Astrocyte of the spinal cord (primary cell): ENCODE measurements at regions not wholly inside any gene's neighbourhood (a gene's known extent, or its start where the extent isn't known, plus 50 kb on each side); places are given as distances from the start of the nearest gene placed in this dataset.

Experiments used
- DNase-seq: peaks from one replicate; pipeline ENCODE4 v3.0.0; 2011; ENCODE audit warnings: low read depth, low spot score
- H3K4me3 ChIP-seq: 2 replicates; pipeline ENCODE4 v1.5.1; 2011; ENCODE audit warnings: low read depth, mild to moderate bottlenecking, low read length, moderate library complexity
- CTCF ChIP-seq: IDR thresholded peaks from 2 replicates; pipeline ENCODE4 v1.5.1; 2012; ENCODE audit warnings: low read depth, mild to moderate bottlenecking, low read length, inconsistent platforms
- in situ Hi-C: cut with HindIII; loops from 2 replicates; pipeline ENCODE4 v1.10.0; 2017; ENCODE audit warnings: low sequenced_read_pairs

- no peak overlapping the region for H3K4me3 ChIP-seq
Observed at GRCh38 chr4:159443975-159444374, 341.1 kb downstream of the RAPGEF2 start.

GRCh38 chr4:159444678-159445077 lies 341.8 kb downstream of the RAPGEF2 start:
- in situ Hi-C loops = no loop called here
- TF ChIP-seq CTCF = peak; percentile 21
- DNase-seq = no peak
- H3K4me3 ChIP-seq = no peak overlapping the region

More at GRCh38 chr4:159443975-159444374, 341.1 kb downstream of the RAPGEF2 start:
- no peak for DNase-seq
- in situ Hi-C loops = no loop called here
- no peak for TF ChIP-seq CTCF

DNA sequence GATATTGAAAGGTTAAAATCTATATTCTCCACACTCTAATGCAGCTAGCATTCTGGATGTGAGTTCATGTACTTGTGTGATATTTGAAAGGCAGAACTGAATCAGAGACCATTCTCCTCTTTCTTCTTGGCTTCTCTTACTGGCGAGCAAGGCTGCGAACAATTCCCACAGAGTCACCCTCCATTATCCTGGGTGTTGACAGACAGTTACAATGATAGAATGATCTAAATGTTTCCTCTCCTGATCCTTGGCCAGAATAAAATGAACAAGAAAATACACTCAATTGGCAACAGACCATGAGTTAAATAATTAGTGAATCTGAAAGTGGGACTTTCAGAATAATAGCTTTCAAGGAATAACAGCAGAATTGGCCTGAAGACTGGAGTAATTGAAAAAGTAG lies 342.8 kb downstream of the RAPGEF2 start:
- DNase-seq = no peak
- no peak overlapping the region for H3K4me3 ChIP-seq
- no peak for TF ChIP-seq CTCF
- in situ Hi-C loops = no loop called here

- no peak overlapping the region for H3K4me3 ChIP-seq
- peak; percentile 93 for TF ChIP-seq CTCF
- peak; percentile 80 for DNase-seq
- in situ Hi-C loops = no loop called here
Observed at GRCh38 chr4:159446266-159446976, 343.5 kb downstream of the RAPGEF2 start.

DNA sequence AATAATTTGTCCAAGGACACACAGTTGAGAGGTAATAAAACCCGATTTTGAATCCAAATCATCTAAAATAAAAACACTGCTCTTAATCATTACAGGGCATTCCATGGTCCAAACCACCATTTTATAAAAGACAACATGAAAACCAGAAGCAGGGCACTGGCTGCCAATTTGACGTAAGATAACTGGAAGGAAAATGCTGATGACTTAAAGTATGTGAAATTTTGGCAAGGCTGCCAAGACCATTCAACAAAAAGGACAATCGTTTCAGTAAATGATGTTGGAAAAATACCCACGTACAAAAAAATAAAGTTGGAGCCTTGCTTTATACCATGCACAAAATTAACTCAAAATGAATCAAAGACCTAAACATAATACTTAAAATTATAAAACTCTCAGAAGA lies 344.4 kb downstream of the RAPGEF2 start:
- no peak for DNase-seq
- TF ChIP-seq CTCF = no peak
- in situ Hi-C loops = no loop called here
- H3K4me3 ChIP-seq = no peak overlapping the region

DNA sequence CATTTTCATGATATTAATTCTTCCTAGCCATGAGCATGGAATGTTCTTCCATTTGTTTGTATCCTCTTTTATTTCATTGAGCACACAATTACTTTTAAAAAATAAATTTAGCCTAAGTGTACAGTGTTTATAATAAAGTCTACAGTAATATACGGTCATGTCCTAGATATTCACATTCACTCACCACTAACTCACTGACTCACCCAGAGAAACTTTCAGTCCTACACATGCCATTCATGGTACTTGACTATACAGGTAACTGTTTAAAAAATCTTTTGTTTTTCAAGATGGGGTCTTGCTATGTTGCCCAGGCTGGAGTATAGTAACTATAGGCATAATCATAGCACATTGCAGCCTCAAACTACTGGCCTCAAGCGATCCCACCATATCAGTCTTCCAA lies 348.1 kb downstream of the RAPGEF2 start:
- DNase-seq = no peak
- in situ Hi-C loops = no loop called here
- TF ChIP-seq CTCF = no peak
- no peak overlapping the region for H3K4me3 ChIP-seq
